ENCODE measurements at regions not wholly inside any gene's neighbourhood (a gene's known extent, or its start where the extent isn't known, plus 50 kb on each side); places are given as distances from the start of the nearest gene placed in this dataset.
"Not testable (repeated sequence)": the region's sequence is repeated elsewhere in the genome, so short reads cannot be mapped to it uniquely, and the experiment has no call there.

DNA sequence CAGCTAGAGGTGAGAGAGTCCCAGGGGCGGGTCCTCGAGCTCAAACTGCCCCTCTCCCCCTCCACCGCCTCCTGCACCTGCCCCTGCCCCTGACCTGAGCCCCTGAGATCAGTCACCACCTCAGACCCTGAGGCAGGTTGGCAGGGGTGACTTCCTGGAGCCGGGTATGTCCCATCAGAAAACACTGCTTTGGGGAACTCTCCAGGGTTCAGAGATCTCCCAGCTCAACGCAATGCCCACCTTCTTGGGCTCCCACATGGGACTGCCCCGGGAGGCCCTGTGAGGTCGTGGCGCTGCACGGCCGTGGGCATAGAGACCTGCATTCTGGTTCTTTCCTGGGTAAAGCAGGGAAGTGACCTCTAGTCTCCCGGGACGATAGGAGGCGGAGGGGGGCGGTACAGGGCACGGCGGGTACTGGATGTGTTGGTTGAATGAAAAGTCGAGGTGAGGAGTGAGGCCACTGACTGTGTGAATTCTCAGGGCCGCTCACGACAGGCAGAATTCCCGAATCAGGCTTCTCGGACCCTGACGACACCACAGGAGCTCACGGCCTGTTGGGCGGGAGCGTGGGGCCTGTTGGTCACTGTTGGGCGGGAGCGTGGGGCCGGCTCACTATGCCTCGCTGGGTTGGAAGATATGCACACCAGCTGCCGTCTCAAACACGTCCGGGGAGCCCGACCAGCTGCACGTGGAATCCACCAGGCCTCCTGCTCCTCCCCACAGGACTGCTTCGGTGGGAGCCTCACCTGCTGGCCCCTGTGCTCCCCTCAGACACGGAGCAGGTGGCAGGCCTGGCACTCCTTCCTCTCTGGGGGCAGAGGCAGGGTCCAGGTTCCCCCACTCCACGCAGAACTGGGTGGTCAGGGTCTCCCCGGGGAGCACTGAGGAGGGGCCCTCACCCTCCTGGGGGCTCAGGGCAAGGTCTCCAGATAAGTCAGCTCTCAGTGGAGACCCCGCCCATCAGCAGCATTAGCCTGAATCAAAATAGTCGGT is 178.0 kb upstream of the PPP1R26 start:
- H3K27ac Mint-ChIP-seq: no peak overlapping the region
- DNase-seq (ENCODE audit: low spot score in 2 of 2) (no peak), ATAC-seq (no peak)
- no peaks in the 10 kb centered on the region for H3K36me3 Mint-ChIP-seq
- peaks cover 0 to 9% of the 10 kb centered on the region in 2 donors for H3K9me3 Mint-ChIP-seq

DNA sequence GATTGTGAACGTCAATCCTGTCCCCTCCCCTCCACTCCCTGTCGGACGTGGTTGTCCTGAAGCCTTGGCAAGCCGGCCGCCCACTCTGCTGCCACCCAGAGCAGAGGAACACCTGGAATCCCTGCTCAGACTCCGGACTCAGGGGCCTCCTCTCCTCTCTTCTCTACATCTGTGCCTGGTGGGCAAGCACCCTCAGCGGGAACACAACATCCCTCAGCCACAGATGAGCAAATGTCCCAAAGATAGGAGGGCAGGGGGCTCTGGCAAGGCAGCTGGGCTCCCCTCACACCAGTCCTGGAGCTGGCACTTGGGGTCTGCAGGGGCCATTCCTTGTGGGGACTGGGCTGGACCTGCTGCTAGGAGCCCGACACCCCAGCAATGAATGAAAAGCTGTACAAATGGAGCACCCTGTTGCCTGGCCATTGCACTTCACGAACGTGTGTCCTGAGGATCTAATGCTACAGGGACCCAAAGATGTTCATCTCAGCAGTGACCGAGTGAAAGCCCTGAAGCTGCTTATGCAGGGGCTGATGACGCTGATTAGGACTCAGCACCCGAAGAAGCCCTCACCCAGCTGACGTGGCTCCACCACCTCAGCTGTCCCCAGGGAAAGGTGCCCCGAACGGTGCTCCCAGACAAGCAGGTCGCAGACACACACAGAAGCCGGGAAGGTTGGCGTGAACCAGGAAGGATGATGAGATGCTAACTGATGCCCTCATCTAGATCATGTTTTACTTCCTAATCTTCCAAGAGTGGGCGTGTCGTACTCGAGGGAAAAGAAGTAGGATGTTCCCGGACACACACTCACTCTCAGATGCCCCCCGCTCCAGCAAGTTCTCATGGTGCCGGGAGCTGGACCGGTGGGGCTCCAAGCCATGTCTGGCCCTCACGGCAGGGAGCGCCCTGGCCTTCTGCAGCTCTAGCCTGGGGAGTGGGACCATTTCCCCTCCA is 177.0 kb upstream of the PPP1R26 start:
- ATAC-seq (no peak), DNase-seq (ENCODE audit: low spot score in 2 of 2) (no peak)
- Mint-ChIP-seq H3K27ac (no peak overlapping the region), H3K36me3 (no peaks in the 10 kb centered on the region), H3K9me3 (peaks cover 0 to 9% of the 10 kb centered on the region in 2 donors)

GRCh38 chr9:135303280-135303647 is 176.3 kb upstream of the PPP1R26 start:
- DNase-seq (ENCODE audit: low spot score in 2 of 2): no peak
- H3K27ac Mint-ChIP-seq: no peak overlapping the region
- H3K9me3 Mint-ChIP-seq: peaks cover 0 to 9% of the 10 kb centered on the region in 2 donors
- no peak for ATAC-seq
- no peaks in the 10 kb centered on the region for H3K36me3 Mint-ChIP-seq

GRCh38 chr9:135303865-135304499 is 175.6 kb upstream of the PPP1R26 start:
- DNase-seq (ENCODE audit: low spot score in 2 of 2): no peak
- Mint-ChIP-seq H3K27ac (no peak overlapping the region), H3K9me3 (peaks cover 0 to 9% of the 10 kb centered on the region in 2 donors), H3K36me3 (no peaks in the 10 kb centered on the region)
- ATAC-seq: no peak

DNA sequence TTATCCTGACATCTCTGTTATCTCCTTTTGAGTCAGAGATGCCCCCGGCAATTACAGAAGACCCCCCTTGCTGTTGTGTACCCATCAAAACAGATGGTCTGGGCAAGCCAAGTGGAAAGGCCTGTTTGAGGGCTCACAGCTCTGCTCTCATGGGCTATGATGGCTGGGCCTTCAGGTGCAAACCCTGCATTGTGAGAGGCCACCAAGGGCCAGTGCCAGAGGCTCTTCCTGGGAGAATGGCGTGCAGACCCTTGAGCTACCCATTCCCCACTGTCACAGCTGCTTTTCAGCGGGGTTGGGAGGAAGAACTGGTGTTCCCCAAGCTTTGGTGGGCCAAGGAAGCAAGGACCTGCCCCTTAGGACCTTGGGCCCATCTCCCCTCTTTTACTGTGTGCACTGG is 174.7 kb upstream of the PPP1R26 start:
- Mint-ChIP-seq H3K9me3 (peaks cover 0 to 9% of the 10 kb centered on the region in 2 donors), H3K27ac (no peak overlapping the region), H3K36me3 (no peaks in the 10 kb centered on the region)
- DNase-seq (ENCODE audit: low spot score in 2 of 2): no peak
- no peak for ATAC-seq

- H3K9me3 Mint-ChIP-seq: peaks cover 0 to 9% of the 10 kb centered on the region in 2 donors
- no peak overlapping the region for H3K27ac Mint-ChIP-seq
- no peaks in the 10 kb centered on the region for H3K36me3 Mint-ChIP-seq
- no peak for DNase-seq (ENCODE audit: low spot score in 2 of 2)
- ATAC-seq: no peak
Measured at GRCh38 chr9:135305546-135306180, 173.9 kb upstream of the PPP1R26 start.

DNA sequence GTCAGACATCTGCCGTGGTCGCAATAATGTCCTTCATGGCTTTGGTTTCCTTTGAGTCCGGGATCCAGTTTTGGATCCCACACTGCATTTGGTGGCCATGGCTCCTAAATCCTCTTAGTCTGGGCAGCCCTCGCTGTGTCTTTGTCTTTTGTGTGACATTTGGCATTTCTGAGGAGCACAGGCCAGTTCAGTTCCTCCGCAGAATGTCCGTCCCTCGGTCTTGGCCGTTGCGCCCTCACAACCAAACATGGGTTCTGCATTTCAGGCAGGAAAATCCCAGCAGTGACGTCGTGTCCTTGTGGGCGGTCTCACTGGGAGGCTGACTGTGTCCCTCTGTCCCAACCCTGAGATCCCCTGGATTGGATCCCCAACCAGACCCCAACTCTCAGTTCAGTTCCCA is 172.9 kb upstream of the PPP1R26 start:
- H3K27ac Mint-ChIP-seq: no peak overlapping the region
- H3K9me3 Mint-ChIP-seq: peaks cover 0 to 9% of the 10 kb centered on the region in 2 donors
- no peak for DNase-seq (ENCODE audit: low spot score in 2 of 2)
- no peaks in the 10 kb centered on the region for H3K36me3 Mint-ChIP-seq
- no peak for ATAC-seq

DNA sequence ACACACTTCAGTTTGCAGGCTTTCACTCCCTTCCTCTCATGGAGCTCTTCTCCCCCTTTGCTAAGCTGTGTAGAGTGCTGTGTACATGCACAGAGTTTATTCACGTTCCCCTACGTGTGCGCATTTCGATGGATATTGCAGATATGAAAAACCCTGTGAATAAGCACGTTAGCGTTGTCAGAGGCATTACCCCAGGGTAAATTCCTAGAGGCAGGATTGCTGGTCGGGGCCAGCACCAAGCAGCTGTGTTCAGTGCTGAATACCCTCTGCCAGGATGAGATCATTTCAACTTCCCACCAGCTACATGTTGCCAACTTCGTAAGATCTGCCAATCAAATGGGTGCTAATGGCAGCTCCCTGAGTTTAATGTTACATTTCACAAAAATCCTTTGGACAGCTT is 172.3 kb upstream of the PPP1R26 start:
- peaks cover 1 to 9% of the 10 kb centered on the region in 2 donors for H3K9me3 Mint-ChIP-seq
- H3K27ac Mint-ChIP-seq: no peak overlapping the region
- no peak for ATAC-seq
- H3K36me3 Mint-ChIP-seq: peaks cover under 1% of the 10 kb centered on the region in 2 donors
- no peak for DNase-seq (ENCODE audit: low spot score in 2 of 2)

DNA sequence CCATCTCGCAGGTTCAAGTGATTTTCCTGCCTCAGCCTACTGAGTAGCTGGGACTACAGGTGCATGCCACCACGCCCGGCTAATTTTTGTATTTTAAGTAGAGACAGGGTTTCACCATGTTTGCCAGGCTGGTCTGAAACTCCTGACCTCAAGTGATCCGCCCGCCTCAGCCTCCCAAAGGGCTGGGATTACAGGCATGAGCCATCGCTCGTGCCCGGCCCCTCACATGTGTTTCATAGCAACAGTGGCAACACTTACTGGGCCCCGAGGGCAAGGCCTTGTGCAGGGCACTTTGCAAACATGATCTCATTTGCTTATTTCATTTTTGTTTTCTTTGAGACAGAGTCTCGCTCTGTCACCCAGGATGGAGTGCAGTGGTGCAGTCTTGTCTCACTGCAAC is 171.7 kb upstream of the PPP1R26 start:
- H3K9me3 Mint-ChIP-seq: peaks cover 6 to 14% of the 10 kb centered on the region in 2 donors
- ATAC-seq; H3K27ac Mint-ChIP-seq; DNase-seq (ENCODE audit: low spot score in 2 of 2); H3K36me3 Mint-ChIP-seq: not testable (repeated sequence)

DNA sequence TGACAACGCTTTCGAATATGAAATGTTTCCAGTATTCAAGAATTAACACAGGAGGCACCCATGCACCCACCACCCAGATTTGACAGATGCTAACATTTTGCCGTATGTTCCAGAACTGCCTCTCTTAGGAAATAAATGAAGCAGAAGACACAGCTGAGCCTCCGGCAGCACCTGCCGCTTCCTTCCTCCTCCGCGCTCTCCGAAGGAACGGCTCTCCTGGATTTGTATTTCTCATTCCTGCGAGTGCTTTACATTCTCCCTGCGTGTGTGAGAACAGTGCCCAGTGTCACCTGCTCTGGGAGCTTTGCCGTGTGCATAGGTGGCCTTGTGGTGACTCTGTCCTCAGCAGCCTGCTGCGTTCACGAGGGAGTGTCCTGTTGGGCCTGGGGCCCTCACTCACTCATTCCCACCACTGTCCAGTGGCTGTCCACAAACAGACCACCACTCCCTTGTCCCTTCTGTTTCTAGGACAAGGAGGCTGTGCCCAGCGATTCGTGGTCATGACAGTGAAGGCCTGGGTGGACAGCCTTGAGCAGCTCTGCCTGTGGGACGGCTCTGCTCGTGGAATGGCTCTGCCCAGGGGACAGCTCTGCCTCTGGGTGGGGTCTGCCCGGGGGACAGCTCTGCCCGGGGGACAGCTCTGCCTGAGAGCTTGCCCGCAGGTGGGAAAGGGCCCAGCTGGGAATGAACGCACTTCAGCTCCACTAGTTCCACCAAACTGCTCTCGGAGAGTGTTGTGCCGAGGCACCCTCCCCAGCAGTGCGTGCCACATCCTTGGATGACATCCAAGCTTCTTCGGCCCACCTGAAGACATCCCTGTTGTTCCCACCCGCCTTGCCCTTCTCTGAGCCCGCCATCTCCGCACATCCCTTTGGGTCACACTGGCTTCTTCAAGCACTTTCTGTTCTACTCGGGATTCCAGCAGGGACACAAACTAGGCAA is 170.5 kb upstream of the PPP1R26 start:
- peaks cover 5 to 8% of the 10 kb centered on the region in 2 donors for H3K36me3 Mint-ChIP-seq
- peaks cover 14 to 15% of the 10 kb centered on the region in 2 donors for H3K9me3 Mint-ChIP-seq
- no peak for ATAC-seq
- no peak for DNase-seq (ENCODE audit: low spot score in 2 of 2)
- no peak overlapping the region for H3K27ac Mint-ChIP-seq

DNA sequence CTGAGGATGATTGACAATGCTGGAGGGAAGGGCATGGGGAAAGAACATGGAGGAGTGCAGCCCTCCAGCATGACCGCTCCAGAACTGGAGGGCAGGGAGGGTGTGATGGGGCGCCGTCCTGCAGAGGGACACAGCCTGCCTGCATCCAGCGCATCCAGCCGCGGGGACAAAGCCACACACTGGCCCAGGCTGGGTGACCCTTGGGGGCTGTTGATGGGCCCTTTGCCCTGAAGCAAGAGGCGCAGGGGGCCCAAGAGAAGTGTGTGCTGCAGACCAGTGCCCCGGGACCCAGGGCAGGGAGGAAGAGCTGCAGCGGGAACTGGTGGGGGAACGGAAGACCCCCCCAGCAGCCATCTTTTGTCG is 169.8 kb upstream of the PPP1R26 start:
- no peak for ATAC-seq
- H3K36me3 Mint-ChIP-seq: peaks cover 5 to 8% of the 10 kb centered on the region in 2 donors
- DNase-seq (ENCODE audit: low spot score in 2 of 2): no peak
- H3K9me3 Mint-ChIP-seq: peaks cover 11 to 14% of the 10 kb centered on the region in 2 donors
- no peak overlapping the region for H3K27ac Mint-ChIP-seq

GRCh38 chr9:135310134-135310533 is 169.4 kb upstream of the PPP1R26 start:
- H3K9me3 Mint-ChIP-seq: peaks cover 11 to 14% of the 10 kb centered on the region in 2 donors
- H3K27ac Mint-ChIP-seq: no peak overlapping the region
- ATAC-seq: no peak
- DNase-seq (ENCODE audit: low spot score in 2 of 2): no peak
- H3K36me3 Mint-ChIP-seq: peaks cover 5 to 8% of the 10 kb centered on the region in 2 donors

GRCh38 chr9:135315572-135315971 is 164.0 kb upstream of the PPP1R26 start:
- Mint-ChIP-seq H3K36me3 (peaks cover 5 to 8% of the 10 kb centered on the region in 2 donors), H3K27ac (no peak overlapping the region), H3K9me3 (peaks cover 11 to 14% of the 10 kb centered on the region in 2 donors)
- ATAC-seq (no peak), DNase-seq (ENCODE audit: low spot score in 2 of 2) (no peak)

GRCh38 chr9:135320331-135320730 is 159.3 kb upstream of the PPP1R26 start:
- H3K9me3 Mint-ChIP-seq: no peaks in the 10 kb centered on the region
- ATAC-seq: no peak

DNA sequence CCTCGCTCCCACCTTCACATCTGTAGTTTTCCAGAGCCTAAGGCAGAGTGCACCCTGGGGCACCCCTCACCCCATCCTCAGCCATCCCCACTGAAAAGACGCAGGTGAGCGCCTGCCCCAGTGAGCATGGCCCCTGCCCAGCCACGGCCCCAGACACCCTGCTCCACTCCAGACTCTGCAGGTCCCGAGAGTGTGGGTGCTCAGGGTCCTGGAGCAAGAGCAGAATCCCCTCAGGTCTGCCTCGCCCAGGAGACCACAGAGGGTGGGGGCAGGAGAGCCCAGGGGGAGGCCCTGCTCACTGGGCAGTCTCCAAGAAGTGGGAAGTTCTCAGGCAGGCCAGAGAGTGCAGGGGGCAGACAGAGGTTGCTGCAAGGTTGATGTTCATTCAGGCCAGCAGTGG is 158.6 kb upstream of the PPP1R26 start:
- no peaks in the 10 kb centered on the region for H3K36me3 Mint-ChIP-seq
- no peak overlapping the region for H3K27ac Mint-ChIP-seq
- H3K9me3 Mint-ChIP-seq: no peaks in the 10 kb centered on the region
- no peak for DNase-seq (ENCODE audit: low spot score in 2 of 2)
- no peak for ATAC-seq

More at GRCh38 chr9:135320331-135320730, 159.3 kb upstream of the PPP1R26 start:
- Mint-ChIP-seq H3K27ac (no peak overlapping the region), H3K36me3 (no peaks in the 10 kb centered on the region)
- DNase-seq (ENCODE audit: low spot score in 2 of 2): no peak
